DMS114 treated with DMSO at 0.1 percent for 48 hours (cell line): ENCODE measurements at regions not wholly inside any gene's neighbourhood (a gene's known extent, or its start where the extent isn't known, plus 50 kb on each side); places are given as distances from the start of the nearest gene placed in this dataset.

Source experiments
- DNase-seq: peaks from one replicate; lab custom pipeline; 2025; ENCODE audit not compliant: unreplicated experiment; lab: John Stamatoyannopoulos, UW

GRCh38 chr2:64704161-64704560, 50.4 kb upstream of the SERTAD2 start:
- no peak for DNase-seq

GRCh38 chr2:64704996-64705395, 51.3 kb upstream of the SERTAD2 start:
- DNase-seq = no peak

- DNase-seq = no peak
Measured at GRCh38 chr2:64707276-64707675, 53.6 kb upstream of the SERTAD2 start.

- no peak for DNase-seq
Measured at GRCh38 chr2:64708829-64709228, 55.1 kb upstream of the SERTAD2 start.

GRCh38 chr2:64711252-64711800, 57.6 kb upstream of the SERTAD2 start:
- DNase-seq = no peak

- DNase-seq = no peak
Measured at GRCh38 chr2:64713686-64714085, 60.0 kb upstream of the SERTAD2 start.

- DNase-seq = no peak
Measured at GRCh38 chr2:64716569-64716968, 62.9 kb upstream of the SERTAD2 start.

- DNase-seq = no peak
Measured at GRCh38 chr2:64718250-64718885, 64.7 kb upstream of the SERTAD2 start.

- DNase-seq = no peak
Measured at GRCh38 chr2:64720535-64721319, 67.0 kb upstream of the SERTAD2 start.

- no peak for DNase-seq
Measured at GRCh38 chr2:64721320-64721623, 67.6 kb upstream of the SERTAD2 start.

- no peak for DNase-seq
Measured at GRCh38 chr2:64722291-64723044, 68.8 kb upstream of the SERTAD2 start.

GRCh38 chr2:64727013-64727767, 73.5 kb upstream of the SERTAD2 start:
- DNase-seq = no peak

- no peak for DNase-seq
Measured at GRCh38 chr2:64727843-64728463, 74.2 kb upstream of the SERTAD2 start.

- DNase-seq = no peak
Measured at GRCh38 chr2:64730551-64731262, 77.0 kb upstream of the SERTAD2 start.

GRCh38 chr2:64731263-64731643, 77.5 kb upstream of the SERTAD2 start:
- DNase-seq = no peak

- DNase-seq = no peak
Measured at GRCh38 chr2:64731746-64732145, 78.0 kb upstream of the SERTAD2 start.

GRCh38 chr2:64732146-64732545, 78.4 kb upstream of the SERTAD2 start:
- DNase-seq = no peak

- no peak for DNase-seq
Measured at GRCh38 chr2:64735504-64735903, 81.8 kb upstream of the SERTAD2 start.

- DNase-seq = no peak
Measured at GRCh38 chr2:64737547-64737946, 83.8 kb upstream of the SERTAD2 start.

GRCh38 chr2:64738026-64738425, 84.3 kb upstream of the SERTAD2 start:
- DNase-seq = no peak
